ENCODE measurements at regions not wholly inside any gene's neighbourhood (a gene's known extent, or its start where the extent isn't known, plus 50 kb on each side); places are given as distances from the start of the nearest gene placed in this dataset.

GRCh38 chr6:12527339-12527738 lies 189.2 kb upstream of the PHACTR1 start:
- no peak for ATAC-seq (ENCODE audit: low read depth)
- no peaks in the 10 kb centered on the region for H3K4me1 ChIP-seq (ENCODE audit: insufficient read depth, poor library complexity, severe bottlenecking)
- TF ChIP-seq CTCF (IDR thresholded peaks at IDR 0.05; ENCODE audit: poor library complexity, severe bottlenecking) = no peak
- no peak for DNase-seq (ENCODE audit: low spot score)
- no peaks in the 10 kb centered on the region for H3K9me3 ChIP-seq (ENCODE audit: severe bottlenecking)
- no peaks in the 10 kb centered on the region for H3K27me3 ChIP-seq (ENCODE audit: insufficient read depth, poor library complexity, severe bottlenecking)
- no peak overlapping the region for H3K4me3 ChIP-seq (ENCODE audit: severe bottlenecking)
- no peak overlapping the region for H3K27ac ChIP-seq (ENCODE audit: poor library complexity, severe bottlenecking)
- H3K36me3 ChIP-seq (ENCODE audit: low read depth) = no peaks in the 10 kb centered on the region

DNA sequence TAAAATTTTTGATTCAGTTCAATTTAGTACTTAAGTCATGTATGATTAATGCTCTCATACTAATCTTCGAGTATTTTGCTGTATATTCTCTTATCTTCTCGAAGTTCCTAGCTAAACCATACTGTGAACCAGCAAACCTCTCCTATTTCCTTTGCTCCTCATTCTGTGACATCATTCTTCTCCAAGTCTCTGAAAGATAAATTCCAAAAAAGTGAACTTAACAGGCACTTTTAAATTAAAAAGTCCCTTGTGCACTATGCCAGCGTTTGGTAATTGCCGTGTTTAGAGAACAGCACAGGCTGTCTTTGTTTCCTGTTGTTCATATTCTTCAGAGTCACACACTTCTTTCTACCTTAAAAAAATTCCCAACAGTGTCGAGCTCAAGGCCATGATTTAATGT lies 188.4 kb upstream of the PHACTR1 start:
- Histone ChIP-seq H3K36me3 (ENCODE audit: low read depth) (no peaks in the 10 kb centered on the region), H3K27ac (ENCODE audit: poor library complexity, severe bottlenecking) (no peak overlapping the region), H3K4me3 (ENCODE audit: severe bottlenecking) (no peak overlapping the region), H3K4me1 (ENCODE audit: insufficient read depth, poor library complexity, severe bottlenecking) (no peaks in the 10 kb centered on the region), H3K27me3 (ENCODE audit: insufficient read depth, poor library complexity, severe bottlenecking) (no peaks in the 10 kb centered on the region), H3K9me3 (ENCODE audit: severe bottlenecking) (no peaks in the 10 kb centered on the region)
- ATAC-seq (ENCODE audit: low read depth) (no peak), DNase-seq (ENCODE audit: low spot score) (no peak)
- TF ChIP-seq CTCF (IDR thresholded peaks at IDR 0.05; ENCODE audit: poor library complexity, severe bottlenecking) = no peak

GRCh38 chr6:12528581-12529363 lies 187.8 kb upstream of the PHACTR1 start:
- Histone ChIP-seq H3K27ac (ENCODE audit: poor library complexity, severe bottlenecking) (no peak overlapping the region), H3K4me1 (ENCODE audit: insufficient read depth, poor library complexity, severe bottlenecking) (no peaks in the 10 kb centered on the region), H3K27me3 (ENCODE audit: insufficient read depth, poor library complexity, severe bottlenecking) (no peaks in the 10 kb centered on the region), H3K36me3 (ENCODE audit: low read depth) (no peaks in the 10 kb centered on the region), H3K9me3 (ENCODE audit: severe bottlenecking) (no peaks in the 10 kb centered on the region), H3K4me3 (ENCODE audit: severe bottlenecking) (no peak overlapping the region)
- DNase-seq (ENCODE audit: low spot score) (no peak), ATAC-seq (ENCODE audit: low read depth) (no peak)
- no peak for TF ChIP-seq CTCF (IDR thresholded peaks at IDR 0.05; ENCODE audit: poor library complexity, severe bottlenecking)

GRCh38 chr6:12529364-12530019 lies 187.1 kb upstream of the PHACTR1 start:
- H3K4me3 ChIP-seq (ENCODE audit: severe bottlenecking) = no peak overlapping the region
- H3K27ac ChIP-seq (ENCODE audit: poor library complexity, severe bottlenecking) = no peak overlapping the region
- no peaks in the 10 kb centered on the region for H3K4me1 ChIP-seq (ENCODE audit: insufficient read depth, poor library complexity, severe bottlenecking)
- DNase-seq (ENCODE audit: low spot score) (no peak), ATAC-seq (ENCODE audit: low read depth) (no peak)
- no peak for TF ChIP-seq CTCF (IDR thresholded peaks at IDR 0.05; ENCODE audit: poor library complexity, severe bottlenecking)
- H3K9me3 ChIP-seq (ENCODE audit: severe bottlenecking) = no peaks in the 10 kb centered on the region
- no peaks in the 10 kb centered on the region for H3K27me3 ChIP-seq (ENCODE audit: insufficient read depth, poor library complexity, severe bottlenecking)
- H3K36me3 ChIP-seq (ENCODE audit: low read depth) = no peaks in the 10 kb centered on the region

GRCh38 chr6:12530345-12530744 lies 186.2 kb upstream of the PHACTR1 start:
- no peak for ATAC-seq (ENCODE audit: low read depth)
- no peak overlapping the region for H3K4me3 ChIP-seq (ENCODE audit: severe bottlenecking)

More at GRCh38 chr6:12530345-12530744, 186.2 kb upstream of the PHACTR1 start:
- no peak for DNase-seq (ENCODE audit: low spot score)
- Histone ChIP-seq H3K4me1 (ENCODE audit: insufficient read depth, poor library complexity, severe bottlenecking) (no peaks in the 10 kb centered on the region), H3K36me3 (ENCODE audit: low read depth) (no peaks in the 10 kb centered on the region), H3K27ac (ENCODE audit: poor library complexity, severe bottlenecking) (no peak overlapping the region), H3K27me3 (ENCODE audit: insufficient read depth, poor library complexity, severe bottlenecking) (no peaks in the 10 kb centered on the region), H3K9me3 (ENCODE audit: severe bottlenecking) (no peaks in the 10 kb centered on the region)
- no peak for TF ChIP-seq CTCF (IDR thresholded peaks at IDR 0.05; ENCODE audit: poor library complexity, severe bottlenecking)
